DND-41 (cell line): ENCODE measurements at regions not wholly inside any gene's neighbourhood (a gene's known extent, or its start where the extent isn't known, plus 50 kb on each side); places are given as distances from the start of the nearest gene placed in this dataset.

Source experiments
- ATAC-seq: fragments of 200-7000 bp; cut with Tn5 transposase; 3 replicates; pipeline ENCODE4 v1.9.1; 2021; ENCODE audit warnings: low read depth; ENCODE audit not compliant: insufficient read depth
- DNase-seq: peaks from one replicate; pipeline ENCODE4 v3.0.0-alpha.2; 2020
- H2AFZ ChIP-seq: 2 replicates; pipeline ENCODE4 v1.6.0; 2012; ENCODE audit warnings: low read depth, low read length
- H3K27ac ChIP-seq: 2 replicates; pipeline ENCODE4 v1.5.1; 2012; ENCODE audit warnings: low read length, inconsistent platforms
- H3K27me3 ChIP-seq: fragments of 200-600 bp; sonication (generic); 2 replicates; pipeline ENCODE4 v1.6.0; 2012; ENCODE audit warnings: low read length, mild to moderate bottlenecking, inconsistent platforms; ENCODE audit not compliant: insufficient read depth, poor library complexity
- H3K36me3 ChIP-seq: 2 replicates; pipeline ENCODE4 v1.5.1; 2012; ENCODE audit warnings: low read length, inconsistent platforms; ENCODE audit not compliant: insufficient read depth
- H3K4me1 ChIP-seq: 2 replicates; pipeline ENCODE4 v1.5.1; 2012; ENCODE audit warnings: mild to moderate bottlenecking, low read length; ENCODE audit not compliant: insufficient read depth
- H3K4me2 ChIP-seq: 2 replicates; pipeline ENCODE4 v1.6.0; 2012; ENCODE audit warnings: mild to moderate bottlenecking, moderate library complexity, low read length, inconsistent platforms; ENCODE audit not compliant: insufficient read depth
- H3K4me3 ChIP-seq, 2 experiments: fragments of 200-600 bp in 1 of 2; shearing (Covaris generic) in 1 of 2; 2 replicates each; pipeline ENCODE4 v1.5.1; 2012 to 2016; ENCODE audit warnings: inconsistent platforms in 2 of 2, low read length in 2 of 2, mild to moderate bottlenecking in 2 of 2, low read depth in 1 of 2, moderate library complexity in 1 of 2
- H3K79me2 ChIP-seq: 2 replicates; pipeline ENCODE4 v1.6.0; 2012; ENCODE audit warnings: low read length, inconsistent platforms; ENCODE audit not compliant: insufficient read depth
- H3K9ac ChIP-seq: 2 replicates; pipeline ENCODE4 v1.6.0; 2012; ENCODE audit warnings: low read depth, mild to moderate bottlenecking, inconsistent platforms, low read length, moderate library complexity
- H3K9me3 ChIP-seq: 2 replicates; pipeline ENCODE4 v1.5.1; 2012; ENCODE audit warnings: low read length, moderate library complexity, mild to moderate bottlenecking, inconsistent platforms; ENCODE audit not compliant: insufficient read depth, severe bottlenecking
- H4K20me1 ChIP-seq: 2 replicates; pipeline ENCODE4 v1.6.0; 2012; ENCODE audit warnings: low read length; ENCODE audit not compliant: insufficient read depth
- CTCF ChIP-seq: IDR thresholded peaks from 2 replicates; pipeline ENCODE4 v1.5.1; 2012; ENCODE audit warnings: borderline replicate concordance, low read length, moderate library complexity, mild to moderate bottlenecking; ENCODE audit not compliant: poor library complexity, severe bottlenecking; ENCODE audit errors: extremely low read depth
- EZH2 ChIP-seq: IDR thresholded peaks from 3 replicates; pipeline ENCODE4 v1.6.1; 2012; ENCODE audit warnings: borderline replicate concordance, low read depth, mild to moderate bottlenecking, moderate library complexity, low read length, inconsistent platforms; ENCODE audit not compliant: severe bottlenecking

GRCh38 chr1:96498744-96499340, 222.7 kb upstream of the PTBP2 start:
- no peaks in the 10 kb centered on the region for H3K4me1 ChIP-seq
- H3K4me2 ChIP-seq, result no peak overlapping the region
- no peaks in the 10 kb centered on the region for H3K9me3 ChIP-seq
- TF ChIP-seq CTCF, result no peak
- no peak for TF ChIP-seq EZH2
- ATAC-seq (no peak), DNase-seq (no peak)
- no peak overlapping the region for H2AFZ ChIP-seq
- no peak overlapping the region for H3K27ac ChIP-seq
- no peak overlapping the region for H3K9ac ChIP-seq
- H3K4me3 ChIP-seq, result no peak overlapping the region
- H3K36me3 ChIP-seq, result no peaks in the 10 kb centered on the region
- no peaks in the 10 kb centered on the region for H3K27me3 ChIP-seq
- H3K79me2 ChIP-seq, result no peaks in the 10 kb centered on the region
- H4K20me1 ChIP-seq, result no peaks in the 10 kb centered on the region

DNA sequence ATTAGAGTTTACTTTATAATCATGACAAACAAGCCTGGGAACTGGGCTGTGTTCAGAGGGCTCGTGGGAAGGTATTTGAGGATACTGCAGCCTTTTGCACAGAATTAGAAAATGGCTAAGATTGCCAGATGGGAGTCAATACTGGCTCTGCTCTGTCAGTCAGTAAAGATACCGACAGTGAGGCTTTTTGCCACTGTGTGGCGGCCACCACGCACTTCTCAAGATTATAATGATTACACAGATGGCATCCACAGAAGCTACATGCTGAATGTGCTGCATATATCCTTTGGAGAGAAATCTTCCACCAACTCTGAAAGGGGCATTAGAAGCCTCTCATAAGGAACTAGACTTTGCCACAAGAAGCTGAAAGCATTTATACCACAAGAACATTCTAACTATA, 213.4 kb upstream of the PTBP2 start:
- no peaks in the 10 kb centered on the region for H3K36me3 ChIP-seq
- DNase-seq (no peak), ATAC-seq (no peak)
- H3K4me1 ChIP-seq, result no peaks in the 10 kb centered on the region
- no peak overlapping the region for H3K27ac ChIP-seq
- no peaks in the 10 kb centered on the region for H3K9me3 ChIP-seq
- H4K20me1 ChIP-seq, result no peaks in the 10 kb centered on the region
- no peaks in the 10 kb centered on the region for H3K79me2 ChIP-seq
- no peak overlapping the region for H2AFZ ChIP-seq
- no peak overlapping the region for H3K9ac ChIP-seq
- H3K4me2 ChIP-seq, result no peak overlapping the region
- H3K27me3 ChIP-seq, result no peaks in the 10 kb centered on the region
- H3K4me3 ChIP-seq, result no peak overlapping the region
- TF ChIP-seq EZH2 (no peak), CTCF (no peak)

DNA sequence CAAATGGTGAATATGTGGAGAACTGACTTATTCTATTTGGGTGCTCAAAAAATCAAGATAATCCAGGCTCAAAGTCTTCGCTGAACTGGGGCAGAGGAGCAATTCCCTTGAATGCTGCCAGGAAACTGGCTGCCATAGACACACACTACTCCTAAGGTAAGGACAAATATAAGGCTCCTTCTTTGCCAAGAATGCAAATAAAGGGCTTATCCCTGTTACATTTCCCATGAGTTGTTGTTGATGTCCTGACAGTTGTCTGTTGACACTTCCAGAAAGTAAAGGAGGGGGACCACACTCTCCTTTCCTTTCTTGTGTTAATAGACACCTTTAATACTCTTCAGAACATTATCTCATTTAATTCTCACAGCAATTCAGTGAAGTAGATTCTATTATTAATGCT, 212.2 kb upstream of the PTBP2 start:
- DNase-seq, result no peak
- H3K9me3 ChIP-seq, result no peaks in the 10 kb centered on the region
- H4K20me1 ChIP-seq, result no peaks in the 10 kb centered on the region
- no peak overlapping the region for H2AFZ ChIP-seq
- TF ChIP-seq CTCF, result no peak
- TF ChIP-seq EZH2, result no peak
- ATAC-seq, result no peak
- no peaks in the 10 kb centered on the region for H3K4me1 ChIP-seq
- no peaks in the 10 kb centered on the region for H3K27me3 ChIP-seq
- H3K36me3 ChIP-seq, result no peaks in the 10 kb centered on the region
- no peak overlapping the region for H3K9ac ChIP-seq
- no peak overlapping the region for H3K4me2 ChIP-seq
- no peak overlapping the region for H3K4me3 ChIP-seq
- no peaks in the 10 kb centered on the region for H3K79me2 ChIP-seq
- H3K27ac ChIP-seq, result no peak overlapping the region

DNA sequence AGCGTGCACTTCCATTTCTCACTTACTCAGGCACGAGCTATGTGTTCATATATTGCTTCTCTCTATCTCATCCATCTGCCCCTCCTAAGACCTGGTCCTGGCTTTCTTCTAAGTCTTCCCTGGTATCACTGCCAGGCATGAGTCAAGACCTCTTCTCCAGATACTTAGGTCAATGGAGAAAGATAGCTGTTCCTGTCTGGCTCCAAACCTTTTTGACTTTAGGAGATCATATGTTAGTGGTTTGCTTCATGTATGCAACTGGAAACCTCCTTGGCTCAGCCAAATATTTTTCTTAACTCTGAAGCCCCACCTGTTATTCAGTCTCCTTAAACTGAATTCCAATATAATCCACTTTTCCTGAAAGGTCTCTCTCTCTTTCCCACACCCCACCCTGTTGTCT, 211.6 kb upstream of the PTBP2 start:
- TF ChIP-seq CTCF, result no peak
- TF ChIP-seq EZH2, result no peak
- Histone ChIP-seq H3K4me1 (no peaks in the 10 kb centered on the region), H2AFZ (no peak overlapping the region), H3K36me3 (no peaks in the 10 kb centered on the region), H3K4me3 (no peak overlapping the region), H3K27ac (no peak overlapping the region), H3K9me3 (no peaks in the 10 kb centered on the region), H3K79me2 (no peaks in the 10 kb centered on the region), H3K4me2 (no peak overlapping the region), H3K27me3 (no peaks in the 10 kb centered on the region), H3K9ac (no peak overlapping the region), H4K20me1 (no peaks in the 10 kb centered on the region)
- ATAC-seq (no peak), DNase-seq (no peak)
